ENCODE measurements at regions not wholly inside any gene's neighbourhood (a gene's known extent, or its start where the extent isn't known, plus 50 kb on each side); places are given as distances from the start of the nearest gene placed in this dataset.

DNA sequence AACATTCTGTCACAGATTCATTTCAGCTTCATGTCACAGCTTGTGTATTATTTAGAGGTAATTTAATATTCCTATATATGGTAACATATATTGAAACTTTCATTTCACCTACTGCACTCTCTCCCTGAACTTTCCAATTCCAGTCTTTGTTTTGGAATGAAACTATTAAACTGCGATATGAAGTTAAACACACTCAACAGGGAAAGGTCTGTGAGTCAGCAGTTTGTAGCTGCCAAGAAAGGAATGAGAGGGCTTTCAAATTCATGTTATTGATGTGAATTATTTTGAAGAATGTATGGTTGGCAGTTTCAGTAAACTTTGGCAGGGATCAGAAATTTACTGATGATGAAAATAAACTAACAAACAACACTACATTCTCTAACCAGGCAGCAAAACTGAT is 148.3 kb downstream of the HNMT start:
- Histone ChIP-seq H3K4me3 (no peak overlapping the region), H3K27ac (no peak overlapping the region), H3K9me3 (no peaks in the 10 kb centered on the region), H3K36me3 (no peaks in the 10 kb centered on the region), H3K27me3 (no peaks in the 10 kb centered on the region), H3K4me1 (no peaks in the 10 kb centered on the region)
- no peak for DNase-seq
- TF ChIP-seq, protein P1, sequence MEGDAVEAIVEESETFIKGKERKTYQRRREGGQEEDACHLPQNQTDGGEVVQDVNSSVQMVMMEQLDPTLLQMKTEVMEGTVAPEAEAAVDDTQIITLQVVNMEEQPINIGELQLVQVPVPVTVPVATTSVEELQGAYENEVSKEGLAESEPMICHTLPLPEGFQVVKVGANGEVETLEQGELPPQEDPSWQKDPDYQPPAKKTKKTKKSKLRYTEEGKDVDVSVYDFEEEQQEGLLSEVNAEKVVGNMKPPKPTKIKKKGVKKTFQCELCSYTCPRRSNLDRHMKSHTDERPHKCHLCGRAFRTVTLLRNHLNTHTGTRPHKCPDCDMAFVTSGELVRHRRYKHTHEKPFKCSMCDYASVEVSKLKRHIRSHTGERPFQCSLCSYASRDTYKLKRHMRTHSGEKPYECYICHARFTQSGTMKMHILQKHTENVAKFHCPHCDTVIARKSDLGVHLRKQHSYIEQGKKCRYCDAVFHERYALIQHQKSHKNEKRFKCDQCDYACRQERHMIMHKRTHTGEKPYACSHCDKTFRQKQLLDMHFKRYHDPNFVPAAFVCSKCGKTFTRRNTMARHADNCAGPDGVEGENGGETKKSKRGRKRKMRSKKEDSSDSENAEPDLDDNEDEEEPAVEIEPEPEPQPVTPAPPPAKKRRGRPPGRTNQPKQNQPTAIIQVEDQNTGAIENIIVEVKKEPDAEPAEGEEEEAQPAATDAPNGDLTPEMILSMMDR (IDR thresholded peaks at IDR 0.05): no peak
- TF ChIP-seq POLR2A (IDR thresholded peaks at IDR 0.05): no peak

DNA sequence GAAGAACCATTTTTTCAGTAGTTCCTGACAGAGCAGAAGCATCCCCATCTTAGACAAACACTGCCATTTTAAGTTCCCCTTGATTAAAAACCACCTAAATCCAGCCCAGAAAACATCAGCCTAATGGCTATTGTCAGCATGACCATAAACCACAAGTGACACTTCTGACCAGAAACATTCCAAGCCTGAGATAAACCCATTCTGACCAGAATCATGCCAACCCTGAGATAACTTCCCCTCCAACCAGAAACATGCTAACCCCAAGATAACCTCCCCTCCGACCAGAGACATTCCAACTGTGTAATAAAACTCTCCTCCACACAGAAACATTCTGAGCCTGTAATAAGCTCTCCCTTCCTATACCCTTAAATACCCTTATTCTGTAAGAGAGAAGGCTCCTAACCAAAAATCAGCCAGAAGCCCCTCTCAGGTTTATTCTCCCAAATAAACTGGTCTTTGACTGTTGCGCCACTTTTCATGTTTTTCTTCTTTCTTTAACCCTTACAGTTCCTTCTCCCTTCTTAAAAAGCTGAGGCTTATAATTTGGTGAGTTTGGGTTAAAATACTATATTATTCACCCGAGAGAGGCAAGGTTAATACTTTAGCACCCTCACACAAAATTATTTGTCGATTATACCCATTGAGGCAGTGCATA is 149.7 kb downstream of the HNMT start:
- no peaks in the 10 kb centered on the region for H3K9me3 ChIP-seq

DNA sequence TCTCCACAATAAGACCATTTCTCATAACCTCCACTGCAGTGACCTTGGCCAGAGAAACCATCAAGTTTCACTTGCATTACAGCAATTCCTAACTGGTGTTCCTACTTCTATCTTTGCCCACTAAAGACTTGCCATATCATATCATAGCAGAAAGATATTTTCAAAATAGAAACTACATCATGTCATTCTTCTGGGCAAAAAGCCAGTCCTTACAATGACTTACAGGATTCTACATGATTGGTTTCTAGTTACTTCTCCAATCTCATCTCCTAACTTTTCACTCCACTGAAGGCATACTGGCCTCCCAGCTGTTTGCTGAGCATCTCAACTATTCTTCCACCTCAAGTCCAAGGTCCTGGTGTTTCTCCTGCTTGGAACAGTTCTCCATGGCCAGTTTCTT is 151.4 kb downstream of the HNMT start:
- Histone ChIP-seq H3K27ac (no peak overlapping the region), H3K36me3 (no peaks in the 10 kb centered on the region), H3K4me3 (no peak overlapping the region), H3K27me3 (no peaks in the 10 kb centered on the region), H3K4me1 (no peaks in the 10 kb centered on the region), H3K9me3 (no peaks in the 10 kb centered on the region)
- DNase-seq: no peak
- TF ChIP-seq POLR2A (IDR thresholded peaks at IDR 0.05): no peak
- TF ChIP-seq, protein P1 (IDR thresholded peaks at IDR 0.05): no peak

More for the DNA sequence above, 149.7 kb downstream of the HNMT start:
- no peak for TF ChIP-seq POLR2A (IDR thresholded peaks at IDR 0.05)
- TF ChIP-seq, protein P1 (IDR thresholded peaks at IDR 0.05): no peak
- H3K27me3 ChIP-seq: no peaks in the 10 kb centered on the region
- H3K27ac ChIP-seq: no peak overlapping the region
- H3K36me3 ChIP-seq: no peaks in the 10 kb centered on the region
- no peak overlapping the region for H3K4me3 ChIP-seq
- DNase-seq: no peak
- no peaks in the 10 kb centered on the region for H3K4me1 ChIP-seq

DNA sequence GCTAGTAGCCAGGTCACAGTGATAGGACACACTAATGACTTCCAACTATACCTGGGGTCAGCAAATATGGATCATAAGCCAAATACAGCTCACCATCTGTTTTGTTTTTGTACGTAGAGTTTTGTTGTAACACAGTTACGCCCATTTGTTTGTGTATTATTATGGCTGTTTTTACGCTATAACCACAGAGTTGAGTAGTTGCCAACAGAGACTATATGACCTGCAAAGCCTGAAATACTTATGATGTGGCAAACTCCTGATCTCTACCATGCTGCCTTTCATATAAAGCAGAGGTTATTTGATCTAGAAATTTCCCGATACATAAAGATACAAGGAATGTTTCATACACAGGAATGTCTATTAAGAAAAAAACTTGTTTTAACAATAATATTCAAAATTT is 152.2 kb downstream of the HNMT start:
- no peak for TF ChIP-seq POLR2A (IDR thresholded peaks at IDR 0.05)
- TF ChIP-seq, protein P1 (IDR thresholded peaks at IDR 0.05): no peak
- Histone ChIP-seq H3K9me3 (no peaks in the 10 kb centered on the region), H3K27me3 (no peaks in the 10 kb centered on the region), H3K36me3 (no peaks in the 10 kb centered on the region), H3K27ac (no peak overlapping the region), H3K4me1 (no peaks in the 10 kb centered on the region), H3K4me3 (no peak overlapping the region)
- DNase-seq: no peak

DNA sequence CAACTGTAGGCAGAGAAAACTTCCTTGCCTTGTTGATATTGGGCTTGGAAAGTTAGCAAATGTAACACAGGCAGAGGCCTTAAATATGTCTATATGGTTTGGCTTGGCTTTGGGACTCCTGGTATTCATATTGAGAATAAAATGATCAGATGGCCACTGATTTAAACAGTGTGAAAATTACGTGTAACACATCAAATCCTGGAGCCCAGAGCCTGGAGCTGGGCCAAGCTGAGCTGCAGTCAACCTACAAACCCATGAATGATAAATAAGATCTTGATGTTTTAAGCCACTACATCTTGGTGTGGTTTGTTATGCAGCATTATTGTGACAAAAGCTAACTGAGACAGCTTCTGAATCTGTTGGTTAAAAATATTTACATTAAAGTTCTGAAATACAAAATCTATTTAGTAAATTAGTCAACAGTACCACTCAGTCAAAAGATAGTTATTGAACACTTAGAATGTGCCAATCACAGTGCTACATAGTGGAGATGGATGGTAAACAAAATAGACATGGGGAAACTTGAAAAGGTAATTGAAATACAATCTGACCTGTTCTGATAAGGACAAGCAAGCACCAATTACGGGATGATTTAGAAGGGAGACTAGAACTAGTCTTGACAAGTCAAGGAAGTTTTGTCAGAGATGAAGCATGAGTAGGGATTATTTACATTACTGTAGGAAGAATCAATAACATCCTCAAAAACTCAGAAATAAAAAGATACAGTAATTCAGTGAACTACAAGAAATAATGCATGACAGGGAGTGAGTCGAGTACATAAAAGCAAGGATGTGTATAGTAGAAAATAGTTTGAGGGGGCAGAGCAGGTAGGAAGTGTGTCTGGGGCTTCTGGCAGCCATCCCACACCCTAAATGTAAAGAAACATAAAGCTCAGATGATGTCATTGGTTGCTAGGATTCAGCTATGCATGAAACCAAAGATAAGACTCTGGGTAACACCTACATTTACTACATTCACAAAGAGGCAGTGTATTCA is 157.7 kb downstream of the HNMT start:
- no peak overlapping the region for H3K4me3 ChIP-seq
- no peaks in the 10 kb centered on the region for H3K4me1 ChIP-seq
- no peak overlapping the region for H3K27ac ChIP-seq
- no peak for DNase-seq
- no peak for TF ChIP-seq POLR2A (IDR thresholded peaks at IDR 0.05)
- TF ChIP-seq, protein P1 (IDR thresholded peaks at IDR 0.05): no peak
- H3K9me3 ChIP-seq: no peaks in the 10 kb centered on the region
- no peaks in the 10 kb centered on the region for H3K27me3 ChIP-seq
- no peaks in the 10 kb centered on the region for H3K36me3 ChIP-seq

Data from Peyer's patch (tissue), 4 donors.